ENCODE measurements at regions not wholly inside any gene's neighbourhood (a gene's known extent, or its start where the extent isn't known, plus 50 kb on each side); places are given as distances from the start of the nearest gene placed in this dataset.

DNA sequence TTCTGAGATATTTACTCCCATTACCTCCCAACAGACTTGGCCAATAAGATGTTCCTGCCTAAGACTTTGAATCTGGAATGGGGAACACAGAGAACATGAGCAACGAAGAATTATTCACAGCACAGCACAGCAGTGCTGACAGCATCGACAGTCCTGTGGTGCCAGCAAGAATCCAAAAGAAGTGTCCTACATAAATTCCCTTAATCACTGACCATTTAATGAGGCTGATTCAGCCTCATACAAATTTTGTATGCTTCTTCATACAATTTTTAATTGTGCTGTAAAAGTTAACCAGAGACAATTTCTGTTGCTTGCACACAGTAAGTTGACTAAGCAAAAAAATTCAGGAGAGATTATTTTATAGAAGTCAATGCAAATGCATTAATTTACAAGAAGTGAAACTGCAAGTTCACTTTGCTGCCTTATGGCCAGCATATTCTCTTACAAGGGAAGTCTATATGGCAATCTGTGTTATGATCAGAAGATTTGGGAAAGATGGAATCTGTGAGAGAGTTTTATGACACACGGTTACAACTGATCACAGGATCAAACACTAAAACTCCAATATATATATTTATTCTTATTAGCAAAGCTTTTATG is 855.9 kb downstream of the LTN1 start:
- FAIRE-seq, result no peak
- Histone ChIP-seq H3K79me2 (ENCODE audit: control insufficient read depth, insufficient read depth, low read length) (no peaks in the 10 kb centered on the region), H3K4me1 (ENCODE audit: control insufficient read depth, extremely low read depth, insufficient read depth, low read length) (no peaks in the 10 kb centered on the region), H3K4me3 (ENCODE audit: control insufficient read depth in 2 of 3, extremely low read depth in 1 of 3, insufficient read depth in 2 of 3, low read depth in 1 of 3, low read length in 3 of 3) (no peak overlapping the region), H4K20me1 (ENCODE audit: control insufficient read depth, extremely low read depth, insufficient read depth, low read length) (no peaks in the 10 kb centered on the region), H3K9me3 (ENCODE audit: control insufficient read depth, low read depth, low read length) (no peaks in the 10 kb centered on the region), H3K9me1 (ENCODE audit: control insufficient read depth, extremely low read depth, insufficient read depth, low read length) (no peaks in the 10 kb centered on the region), H3K4me2 (ENCODE audit: control insufficient read depth, extremely low read depth, insufficient read depth, low read depth, low read length) (no peak overlapping the region), H3K27me3 (ENCODE audit: control insufficient read depth, extremely low read depth, insufficient read depth, low read length) (no peaks in the 10 kb centered on the region), H3K36me3 (ENCODE audit: control insufficient read depth in 2 of 2, extremely low read depth in 1 of 2, insufficient read depth in 2 of 2, low read length in 2 of 2) (no peaks in the 10 kb centered on the region), H2AFZ (ENCODE audit: control insufficient read depth, low read length) (no peak overlapping the region), H3K9ac (ENCODE audit: control insufficient read depth, extremely low read depth, insufficient read depth, low read length) (no peak overlapping the region), H3K27ac (ENCODE audit: control insufficient read depth, insufficient read depth, low read length) (no peak overlapping the region)
- no peak for DNase-seq (ENCODE audit: low read depth, low spot score)
- dilution Hi-C loops (cut with MboI; ENCODE audit: extremely low pct_ligation_motif_present, low sequenced_read_pairs), result no loop called here
- TF ChIP-seq, protein P1, sequence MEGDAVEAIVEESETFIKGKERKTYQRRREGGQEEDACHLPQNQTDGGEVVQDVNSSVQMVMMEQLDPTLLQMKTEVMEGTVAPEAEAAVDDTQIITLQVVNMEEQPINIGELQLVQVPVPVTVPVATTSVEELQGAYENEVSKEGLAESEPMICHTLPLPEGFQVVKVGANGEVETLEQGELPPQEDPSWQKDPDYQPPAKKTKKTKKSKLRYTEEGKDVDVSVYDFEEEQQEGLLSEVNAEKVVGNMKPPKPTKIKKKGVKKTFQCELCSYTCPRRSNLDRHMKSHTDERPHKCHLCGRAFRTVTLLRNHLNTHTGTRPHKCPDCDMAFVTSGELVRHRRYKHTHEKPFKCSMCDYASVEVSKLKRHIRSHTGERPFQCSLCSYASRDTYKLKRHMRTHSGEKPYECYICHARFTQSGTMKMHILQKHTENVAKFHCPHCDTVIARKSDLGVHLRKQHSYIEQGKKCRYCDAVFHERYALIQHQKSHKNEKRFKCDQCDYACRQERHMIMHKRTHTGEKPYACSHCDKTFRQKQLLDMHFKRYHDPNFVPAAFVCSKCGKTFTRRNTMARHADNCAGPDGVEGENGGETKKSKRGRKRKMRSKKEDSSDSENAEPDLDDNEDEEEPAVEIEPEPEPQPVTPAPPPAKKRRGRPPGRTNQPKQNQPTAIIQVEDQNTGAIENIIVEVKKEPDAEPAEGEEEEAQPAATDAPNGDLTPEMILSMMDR (optimal IDR thresholded peaks at IDR 0.05 in 1 of 3, IDR thresholded peaks at IDR 0.05 in 1 of 3, conservative IDR thresholded peaks at IDR 0.05 in 1 of 3; ENCODE audit: extremely low read depth in 1 of 3, insufficient read depth in 2 of 3, low read length in 3 of 3), result no peak
- TF ChIP-seq EZH2 (IDR thresholded peaks at IDR 0.05; ENCODE audit: low read length), result no peak

DNA sequence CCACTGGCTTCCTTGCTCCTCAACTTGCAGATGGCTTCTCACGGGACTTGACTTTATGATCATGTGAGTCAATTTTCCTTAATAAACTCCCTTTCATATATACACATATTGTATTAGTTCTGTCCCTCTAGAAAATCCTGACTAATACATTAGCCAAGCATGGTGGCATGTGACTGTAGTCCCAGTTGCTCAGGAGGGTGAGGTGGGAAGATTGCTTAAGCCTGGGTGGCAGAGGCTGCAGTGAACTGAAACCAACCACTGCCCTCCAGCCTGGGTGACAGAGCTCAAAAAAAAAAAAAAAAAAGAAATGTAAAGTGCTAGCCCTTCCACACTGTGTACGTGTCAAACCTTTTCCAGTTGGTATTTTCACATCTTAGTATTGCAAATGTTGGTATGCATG is 857.0 kb downstream of the LTN1 start:
- Histone ChIP-seq H3K9ac (ENCODE audit: control insufficient read depth, extremely low read depth, insufficient read depth, low read length) (no peak overlapping the region), H3K4me1 (ENCODE audit: control insufficient read depth, extremely low read depth, insufficient read depth, low read length) (no peaks in the 10 kb centered on the region), H3K27ac (ENCODE audit: control insufficient read depth, insufficient read depth, low read length) (no peak overlapping the region), H3K36me3 (ENCODE audit: control insufficient read depth in 2 of 2, extremely low read depth in 1 of 2, insufficient read depth in 2 of 2, low read length in 2 of 2) (no peaks in the 10 kb centered on the region), H3K4me3 (ENCODE audit: control insufficient read depth in 2 of 3, extremely low read depth in 1 of 3, insufficient read depth in 2 of 3, low read depth in 1 of 3, low read length in 3 of 3) (no peak overlapping the region), H3K79me2 (ENCODE audit: control insufficient read depth, insufficient read depth, low read length) (no peaks in the 10 kb centered on the region), H2AFZ (ENCODE audit: control insufficient read depth, low read length) (no peak overlapping the region), H3K9me3 (ENCODE audit: control insufficient read depth, low read depth, low read length) (no peaks in the 10 kb centered on the region), H4K20me1 (ENCODE audit: control insufficient read depth, extremely low read depth, insufficient read depth, low read length) (no peaks in the 10 kb centered on the region), H3K27me3 (ENCODE audit: control insufficient read depth, extremely low read depth, insufficient read depth, low read length) (no peaks in the 10 kb centered on the region), H3K9me1 (ENCODE audit: control insufficient read depth, extremely low read depth, insufficient read depth, low read length) (no peaks in the 10 kb centered on the region), H3K4me2 (ENCODE audit: control insufficient read depth, extremely low read depth, insufficient read depth, low read depth, low read length) (no peak overlapping the region)
- TF ChIP-seq, protein P1 (optimal IDR thresholded peaks at IDR 0.05 in 1 of 3, IDR thresholded peaks at IDR 0.05 in 1 of 3, conservative IDR thresholded peaks at IDR 0.05 in 1 of 3; ENCODE audit: extremely low read depth in 1 of 3, insufficient read depth in 2 of 3, low read length in 3 of 3), result no peak
- TF ChIP-seq EZH2 (IDR thresholded peaks at IDR 0.05; ENCODE audit: low read length), result no peak
- FAIRE-seq, result no peak
- DNase-seq (ENCODE audit: low read depth, low spot score), result no peak
- dilution Hi-C loops (cut with MboI; ENCODE audit: extremely low pct_ligation_motif_present, low sequenced_read_pairs), result no loop called here
